HG03159 (cell line): ENCODE measurements at regions not wholly inside any gene's neighbourhood (a gene's known extent, or its start where the extent isn't known, plus 50 kb on each side); places are given as distances from the start of the nearest gene placed in this dataset.

Experiments
- ATAC-seq: cut with Tn5 transposase; IDR thresholded peaks from one replicate; pipeline ENCODE4 v1.9.1; 2021; ENCODE audit warnings: mild to moderate bottlenecking, moderate library complexity; ENCODE audit not compliant: unreplicated experiment

- no peak for ATAC-seq
These were observed 139.8 kb downstream of the HNMT start for GRCh38 chr2:138104071-138104470.

- no peak for ATAC-seq
These were observed 141.1 kb downstream of the HNMT start for GRCh38 chr2:138105358-138105757.

GRCh38 chr2:138106606-138107005 is 142.3 kb downstream of the HNMT start:
- no peak for ATAC-seq

- no peak for ATAC-seq
These were observed 143.0 kb downstream of the HNMT start for GRCh38 chr2:138107288-138107687.

DNA sequence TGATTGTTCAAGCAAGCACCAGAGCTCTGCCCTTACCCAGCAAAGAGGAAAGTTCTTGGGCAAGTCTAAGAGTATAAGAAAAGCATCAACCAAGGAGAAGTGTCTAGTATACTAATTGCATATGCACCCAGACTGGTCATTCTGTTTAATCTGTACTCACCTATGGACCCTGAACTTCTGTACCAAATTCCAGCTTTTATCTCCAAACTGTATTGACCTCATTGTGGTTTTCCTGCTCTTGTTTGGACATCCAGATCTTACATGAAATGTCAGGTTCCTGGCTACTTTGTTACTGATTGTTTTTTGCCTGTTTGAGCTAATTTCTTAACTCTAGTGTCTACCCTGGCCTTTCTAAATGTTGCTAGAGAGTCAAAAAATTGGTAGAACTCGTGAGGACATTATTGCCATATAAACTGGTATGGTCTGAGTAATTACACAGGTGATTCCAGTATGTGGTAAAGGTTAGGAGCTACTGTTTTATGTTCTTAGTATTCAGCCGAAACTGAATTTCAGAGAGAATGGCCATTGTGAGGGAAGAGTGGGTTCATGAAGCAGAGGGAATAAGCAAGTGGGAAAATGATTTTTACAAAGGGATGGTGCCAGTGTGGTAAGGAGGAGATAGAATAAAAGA is 146.3 kb downstream of the HNMT start:
- no peak for ATAC-seq

DNA sequence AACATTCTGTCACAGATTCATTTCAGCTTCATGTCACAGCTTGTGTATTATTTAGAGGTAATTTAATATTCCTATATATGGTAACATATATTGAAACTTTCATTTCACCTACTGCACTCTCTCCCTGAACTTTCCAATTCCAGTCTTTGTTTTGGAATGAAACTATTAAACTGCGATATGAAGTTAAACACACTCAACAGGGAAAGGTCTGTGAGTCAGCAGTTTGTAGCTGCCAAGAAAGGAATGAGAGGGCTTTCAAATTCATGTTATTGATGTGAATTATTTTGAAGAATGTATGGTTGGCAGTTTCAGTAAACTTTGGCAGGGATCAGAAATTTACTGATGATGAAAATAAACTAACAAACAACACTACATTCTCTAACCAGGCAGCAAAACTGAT is 148.3 kb downstream of the HNMT start:
- ATAC-seq = no peak

DNA sequence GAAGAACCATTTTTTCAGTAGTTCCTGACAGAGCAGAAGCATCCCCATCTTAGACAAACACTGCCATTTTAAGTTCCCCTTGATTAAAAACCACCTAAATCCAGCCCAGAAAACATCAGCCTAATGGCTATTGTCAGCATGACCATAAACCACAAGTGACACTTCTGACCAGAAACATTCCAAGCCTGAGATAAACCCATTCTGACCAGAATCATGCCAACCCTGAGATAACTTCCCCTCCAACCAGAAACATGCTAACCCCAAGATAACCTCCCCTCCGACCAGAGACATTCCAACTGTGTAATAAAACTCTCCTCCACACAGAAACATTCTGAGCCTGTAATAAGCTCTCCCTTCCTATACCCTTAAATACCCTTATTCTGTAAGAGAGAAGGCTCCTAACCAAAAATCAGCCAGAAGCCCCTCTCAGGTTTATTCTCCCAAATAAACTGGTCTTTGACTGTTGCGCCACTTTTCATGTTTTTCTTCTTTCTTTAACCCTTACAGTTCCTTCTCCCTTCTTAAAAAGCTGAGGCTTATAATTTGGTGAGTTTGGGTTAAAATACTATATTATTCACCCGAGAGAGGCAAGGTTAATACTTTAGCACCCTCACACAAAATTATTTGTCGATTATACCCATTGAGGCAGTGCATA is 149.7 kb downstream of the HNMT start:
- ATAC-seq = no peak

GRCh38 chr2:138115666-138116065 is 151.4 kb downstream of the HNMT start:
- no peak for ATAC-seq

DNA sequence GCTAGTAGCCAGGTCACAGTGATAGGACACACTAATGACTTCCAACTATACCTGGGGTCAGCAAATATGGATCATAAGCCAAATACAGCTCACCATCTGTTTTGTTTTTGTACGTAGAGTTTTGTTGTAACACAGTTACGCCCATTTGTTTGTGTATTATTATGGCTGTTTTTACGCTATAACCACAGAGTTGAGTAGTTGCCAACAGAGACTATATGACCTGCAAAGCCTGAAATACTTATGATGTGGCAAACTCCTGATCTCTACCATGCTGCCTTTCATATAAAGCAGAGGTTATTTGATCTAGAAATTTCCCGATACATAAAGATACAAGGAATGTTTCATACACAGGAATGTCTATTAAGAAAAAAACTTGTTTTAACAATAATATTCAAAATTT is 152.2 kb downstream of the HNMT start:
- ATAC-seq = no peak

- peak; percentile 45 for ATAC-seq
These were observed 157.7 kb downstream of the HNMT start for GRCh38 chr2:138121666-138122661.

DNA sequence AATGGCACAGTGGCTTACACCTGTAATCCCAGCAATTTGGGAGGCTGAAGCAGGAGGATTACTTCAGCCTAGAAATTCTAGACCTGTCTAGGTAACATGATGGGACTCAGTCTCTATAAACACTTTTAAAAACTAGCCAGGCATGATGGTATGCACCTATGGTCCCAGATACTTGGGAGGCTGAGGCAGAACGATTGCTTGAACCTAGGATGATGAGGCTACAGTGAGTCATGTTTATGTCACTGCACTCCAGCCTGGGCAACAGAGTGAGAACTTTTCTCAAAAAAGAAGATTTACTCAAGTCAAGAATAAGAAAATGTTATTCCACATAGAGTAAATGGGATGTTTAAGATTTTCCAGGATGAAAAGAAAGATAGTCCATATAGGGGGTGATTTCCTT is 158.6 kb downstream of the HNMT start:
- ATAC-seq = no peak

GRCh38 chr2:138123741-138124140 is 159.5 kb downstream of the HNMT start:
- ATAC-seq = no peak

DNA sequence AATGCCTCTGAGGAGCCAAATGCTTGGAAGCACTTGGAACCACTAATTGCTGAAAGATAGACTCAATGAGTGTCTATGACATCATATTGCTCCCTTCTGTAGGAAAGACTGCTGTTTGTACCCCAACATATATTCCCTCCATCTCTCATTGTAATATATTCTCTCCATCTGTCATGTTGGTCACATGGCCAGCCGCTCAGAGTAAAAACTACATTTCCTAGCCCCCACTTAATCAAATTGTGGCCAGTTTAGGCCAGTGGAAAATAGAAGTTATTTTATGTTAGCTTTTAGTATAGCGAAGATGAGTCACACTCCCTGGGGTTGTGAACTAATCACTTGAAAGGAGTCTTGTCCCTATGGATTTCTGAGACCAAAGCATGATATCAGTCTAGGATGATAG is 160.2 kb downstream of the HNMT start:
- no peak for ATAC-seq

DNA sequence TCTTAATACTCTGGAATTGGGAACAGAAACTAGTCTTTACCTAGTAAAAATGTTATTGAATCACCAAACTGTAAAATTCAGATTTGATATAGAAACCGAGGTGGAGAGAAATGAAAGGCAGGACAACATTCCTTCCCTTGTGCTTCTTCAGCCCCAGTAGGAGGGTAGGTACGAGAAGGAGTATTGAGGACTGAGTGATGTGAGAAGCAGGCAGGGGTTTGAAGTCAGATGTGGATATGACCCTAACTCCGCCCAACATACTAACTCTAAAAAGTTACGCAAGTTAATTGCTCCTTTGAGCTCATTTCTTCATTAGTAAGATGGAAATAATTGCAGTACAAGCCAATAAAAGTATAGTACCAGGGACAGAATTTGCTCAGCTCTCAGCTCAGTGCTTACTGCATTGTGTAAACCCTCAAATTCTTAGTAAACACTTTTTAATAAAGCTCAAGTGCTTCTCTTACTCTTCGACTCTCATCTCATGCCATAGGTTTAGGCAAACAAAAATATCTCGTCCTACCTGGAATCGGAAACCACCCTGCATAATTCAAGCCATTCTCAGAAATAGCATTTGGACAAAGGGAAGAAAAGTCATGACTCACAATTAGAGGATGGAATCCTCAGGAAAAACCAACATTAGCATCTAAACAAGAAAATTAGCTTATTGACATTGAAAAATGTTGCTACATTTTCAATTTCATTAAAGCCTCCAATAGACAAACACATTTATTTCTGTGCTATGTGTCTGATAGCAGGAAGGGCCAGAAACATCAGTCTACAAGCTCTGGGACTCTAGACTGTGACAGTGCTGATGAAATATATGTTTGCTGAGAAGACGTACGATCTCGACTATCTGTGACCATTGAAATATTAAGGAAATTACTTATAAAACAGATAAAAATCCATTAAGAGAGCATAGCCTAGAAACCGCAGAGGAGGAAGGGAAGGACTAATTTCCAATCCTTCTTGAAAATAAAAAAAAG is 161.3 kb downstream of the HNMT start:
- ATAC-seq = no peak

GRCh38 chr2:138132108-138132507 is 167.8 kb downstream of the HNMT start:
- no peak for ATAC-seq

GRCh38 chr2:138137949-138138348 is 173.7 kb downstream of the HNMT start:
- no peak for ATAC-seq

GRCh38 chr2:138147796-138148195 is 183.5 kb downstream of the HNMT start:
- no peak for ATAC-seq

- ATAC-seq = no peak
These were observed 191.0 kb downstream of the HNMT start for GRCh38 chr2:138155304-138155703.

- no peak for ATAC-seq
These were observed 193.1 kb downstream of the HNMT start for GRCh38 chr2:138157372-138157771.

DNA sequence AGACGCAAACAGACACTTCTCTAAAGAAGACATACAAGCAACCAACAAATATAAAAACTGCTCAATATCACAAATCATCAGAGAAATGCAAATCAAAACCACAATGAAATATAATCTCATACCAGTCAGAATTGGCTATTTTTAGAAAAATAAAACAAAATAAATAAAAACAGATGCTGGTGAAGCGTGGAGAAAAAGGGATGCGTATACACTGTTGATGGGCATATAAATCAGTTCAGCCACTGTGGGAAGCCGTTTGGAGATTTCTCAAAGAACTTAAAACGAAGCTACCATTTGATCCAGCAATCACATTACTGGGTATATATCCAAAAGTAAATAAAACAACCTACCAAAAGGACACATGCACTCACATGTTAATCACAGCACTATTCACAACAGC is 206.2 kb downstream of the HNMT start:
- no peak for ATAC-seq

DNA sequence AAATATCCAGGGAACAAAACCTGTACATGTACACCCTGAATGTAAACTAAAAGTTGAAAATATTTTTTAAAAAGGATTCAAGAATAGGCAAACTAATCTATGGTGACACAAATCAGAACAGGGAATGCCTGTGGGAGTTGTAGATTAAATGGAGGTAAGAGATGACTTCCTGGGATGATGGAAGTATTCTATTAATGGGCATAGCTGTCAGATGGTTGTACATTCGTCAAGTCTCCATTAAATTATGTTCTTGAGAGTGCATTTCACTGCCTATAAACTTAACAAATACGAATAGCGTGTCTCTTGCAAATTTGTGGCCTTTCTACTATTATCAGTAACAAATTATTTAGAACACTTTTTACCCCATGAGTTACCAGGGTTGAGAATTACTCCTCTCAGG is 207.0 kb downstream of the HNMT start:
- ATAC-seq = no peak
